T-helper 17 cell (primary cell): ENCODE measurements at regions not wholly inside any gene's neighbourhood (a gene's known extent, or its start where the extent isn't known, plus 50 kb on each side); places are given as distances from the start of the nearest gene placed in this dataset.
"Not testable (repeated sequence)": the region's sequence is repeated elsewhere in the genome, so short reads cannot be mapped to it uniquely, and the experiment has no call there.

Experiments
- ATAC-seq: fragments of 150-1000 bp; cut with Tn5 transposase; 2 replicates; pipeline ENCODE4 v1.10.0; 2021; ENCODE audit warnings: mild to moderate bottlenecking, moderate library complexity
- DNase-seq, 3 donors: peaks; one replicate each; pipeline versions ENCODE4 v3.0.0 to v3.0.0-alpha.2; 2020 to 2021
- H3K9me3 ChIP-seq: one replicate; pipeline ENCODE4 v1.7.0; 2013; ENCODE audit warnings: low read length, mild to moderate bottlenecking; ENCODE audit not compliant: control insufficient read depth, poor library complexity, severe bottlenecking
- H3K27ac Mint-ChIP-seq: one replicate; pipeline ENCODE4 v1.8.0; 2022; ENCODE audit warnings: mild to moderate bottlenecking, moderate library complexity, mixed read lengths
- H3K27me3 Mint-ChIP-seq: one replicate; pipeline ENCODE4 v1.8.0; 2022; ENCODE audit warnings: mixed read lengths
- H3K36me3 Mint-ChIP-seq: one replicate; pipeline ENCODE4 v1.8.0; 2022; ENCODE audit warnings: low read depth, mixed read lengths
- H3K4me1 Mint-ChIP-seq: one replicate; pipeline ENCODE4 v1.8.0; 2022; ENCODE audit warnings: mild to moderate bottlenecking, mixed read lengths
- H3K4me3 Mint-ChIP-seq: one replicate; pipeline ENCODE4 v1.8.0; 2022; ENCODE audit warnings: mild to moderate bottlenecking, moderate library complexity, mixed read lengths

DNA sequence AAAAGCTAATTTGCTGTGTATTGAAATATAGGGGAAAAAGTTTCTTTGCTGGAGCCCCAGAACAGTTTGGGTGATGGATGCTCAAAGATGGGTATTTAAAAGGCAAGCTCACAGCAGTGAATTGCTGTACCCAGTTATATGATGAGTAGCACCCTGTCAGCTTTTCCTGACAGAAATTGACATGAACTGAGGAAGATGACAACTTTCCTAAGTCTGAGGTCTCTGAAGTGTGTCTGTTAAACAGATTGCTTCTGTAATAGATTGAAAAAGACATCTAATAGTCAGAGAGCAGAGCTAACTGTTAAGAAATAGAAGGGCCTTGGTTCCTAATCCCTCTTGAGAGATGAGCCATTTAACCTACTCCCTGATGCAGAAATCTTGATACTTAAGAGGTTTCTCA lies 1278.0 kb upstream of the ALCAM start:
- Mint-ChIP-seq H3K4me1 (no peaks in the 10 kb centered on the region), H3K4me3 (no peak overlapping the region), H3K36me3 (no peaks in the 10 kb centered on the region), H3K27ac (no peak overlapping the region), H3K27me3 (no peaks in the 10 kb centered on the region)
- no peak for DNase-seq
- no peak for ATAC-seq
- no peaks in the 10 kb centered on the region for H3K9me3 ChIP-seq

DNA sequence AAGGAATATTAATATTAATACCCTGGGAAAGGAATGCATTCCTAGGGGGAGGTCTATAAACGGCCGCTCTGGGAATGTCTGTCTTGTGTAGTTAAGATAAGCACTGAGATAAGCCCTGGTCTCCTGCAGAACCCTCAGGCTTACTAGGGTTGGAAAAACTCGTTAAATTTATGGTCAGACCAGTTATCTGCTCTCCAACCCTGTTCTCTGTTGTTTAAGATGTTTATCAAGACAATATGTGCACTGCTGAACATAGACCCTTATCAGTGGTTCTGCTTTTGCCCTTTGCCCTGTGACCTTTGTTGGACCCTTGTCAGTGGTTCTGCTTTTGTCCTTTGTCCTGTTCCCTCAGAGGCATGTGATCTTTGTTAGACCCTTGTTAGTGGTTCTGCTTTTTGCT lies 1276.7 kb upstream of the ALCAM start:
- H3K4me1 Mint-ChIP-seq, H3K4me3 Mint-ChIP-seq, H3K9me3 ChIP-seq, DNase-seq, ATAC-seq, H3K27ac Mint-ChIP-seq, H3K27me3 Mint-ChIP-seq, H3K36me3 Mint-ChIP-seq: not testable (repeated sequence)

- no peaks in the 10 kb centered on the region for H3K9me3 ChIP-seq
- Mint-ChIP-seq H3K4me1 (no peaks in the 10 kb centered on the region), H3K36me3 (no peaks in the 10 kb centered on the region), H3K27me3 (peaks cover 12% of the 10 kb centered on the region), H3K4me3 (no peak overlapping the region), H3K27ac (no peak overlapping the region)
- ATAC-seq, result no peak
- no peak for DNase-seq
These were observed 1265.0 kb upstream of the ALCAM start for GRCh38 chr3:104101736-104102135.

DNA sequence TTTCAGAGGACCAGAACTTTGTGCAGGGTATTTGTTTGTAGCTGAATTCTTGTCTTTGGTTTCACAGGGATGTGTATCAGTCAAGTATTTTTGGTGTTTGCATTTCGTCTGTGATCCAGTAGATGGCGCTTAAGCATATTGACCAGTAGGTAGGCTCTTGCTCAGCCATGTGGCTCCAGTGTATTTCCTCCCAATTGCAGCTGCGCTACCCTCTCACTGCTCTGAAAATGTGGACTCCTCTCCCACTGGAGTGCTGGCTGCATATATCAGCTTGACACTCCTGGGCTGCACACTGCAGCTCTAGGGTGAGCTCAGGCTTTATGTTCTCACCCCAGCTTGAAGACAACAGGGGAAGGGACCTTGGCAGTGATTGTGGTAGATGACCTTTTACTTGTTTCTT lies 1264.3 kb upstream of the ALCAM start:
- Mint-ChIP-seq H3K27me3 (peaks cover 12% of the 10 kb centered on the region), H3K4me3 (no peak overlapping the region), H3K36me3 (no peaks in the 10 kb centered on the region), H3K27ac (no peak overlapping the region), H3K4me1 (no peaks in the 10 kb centered on the region)
- DNase-seq (no peak), ATAC-seq (no peak)
- no peaks in the 10 kb centered on the region for H3K9me3 ChIP-seq

- peaks cover 12% of the 10 kb centered on the region for H3K27me3 Mint-ChIP-seq
- no peaks in the 10 kb centered on the region for H3K9me3 ChIP-seq
- no peaks in the 10 kb centered on the region for H3K36me3 Mint-ChIP-seq
- ATAC-seq (no peak), DNase-seq (no peak)
- no peak overlapping the region for H3K4me3 Mint-ChIP-seq
- H3K27ac Mint-ChIP-seq, result no peak overlapping the region
- H3K4me1 Mint-ChIP-seq, result no peaks in the 10 kb centered on the region
These were observed 1260.4 kb upstream of the ALCAM start for GRCh38 chr3:104106276-104106675.

- no peaks in the 10 kb centered on the region for H3K9me3 ChIP-seq
- no peak for ATAC-seq
- no peak overlapping the region for H3K27ac Mint-ChIP-seq
- H3K4me1 Mint-ChIP-seq, result no peaks in the 10 kb centered on the region
- H3K4me3 Mint-ChIP-seq, result no peak overlapping the region
- no peak for DNase-seq
- no peaks in the 10 kb centered on the region for H3K27me3 Mint-ChIP-seq
- H3K36me3 Mint-ChIP-seq, result no peaks in the 10 kb centered on the region
These were observed 1258.2 kb upstream of the ALCAM start for GRCh38 chr3:104108522-104108921.

GRCh38 chr3:104126463-104126862 lies 1240.2 kb upstream of the ALCAM start:
- DNase-seq (no peak), ATAC-seq (no peak)
- Mint-ChIP-seq H3K36me3 (no peaks in the 10 kb centered on the region), H3K27ac (no peak overlapping the region), H3K4me1 (no peaks in the 10 kb centered on the region), H3K27me3 (no peaks in the 10 kb centered on the region), H3K4me3 (no peak overlapping the region)
- H3K9me3 ChIP-seq, result no peaks in the 10 kb centered on the region

DNA sequence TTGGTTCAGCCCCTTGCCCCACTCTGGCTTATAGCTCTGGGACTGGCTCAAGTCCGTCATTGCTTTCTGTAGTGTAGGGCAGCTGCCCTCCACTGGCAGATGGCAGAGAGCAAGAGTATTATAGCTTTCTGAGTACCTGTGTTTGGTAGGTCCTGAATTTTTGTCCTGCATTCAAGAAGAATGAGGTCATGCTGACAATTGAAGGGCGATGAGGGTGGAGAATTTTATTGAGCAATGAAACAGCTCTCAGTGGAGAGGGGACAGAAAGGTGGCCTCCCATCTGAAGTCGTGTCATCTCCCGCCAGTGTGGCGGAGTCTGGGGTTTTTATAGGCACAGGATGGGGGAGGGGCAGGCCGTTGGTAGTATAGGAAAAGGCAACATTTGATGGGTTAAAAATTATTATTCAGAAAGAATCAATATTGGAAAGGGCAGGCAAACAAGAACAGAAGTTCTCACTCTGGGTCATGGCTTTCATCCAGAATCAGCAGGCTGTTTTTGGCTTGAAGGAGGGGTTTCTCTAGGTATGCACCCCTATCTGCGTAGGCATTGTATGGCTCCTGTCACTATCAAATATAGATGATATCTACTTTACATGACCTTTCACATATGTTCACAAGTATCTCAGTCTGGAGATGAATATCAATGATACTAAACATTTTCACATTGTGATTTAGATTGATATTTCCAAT lies 1239.7 kb upstream of the ALCAM start:
- H3K27ac Mint-ChIP-seq, result no peak overlapping the region

DNA sequence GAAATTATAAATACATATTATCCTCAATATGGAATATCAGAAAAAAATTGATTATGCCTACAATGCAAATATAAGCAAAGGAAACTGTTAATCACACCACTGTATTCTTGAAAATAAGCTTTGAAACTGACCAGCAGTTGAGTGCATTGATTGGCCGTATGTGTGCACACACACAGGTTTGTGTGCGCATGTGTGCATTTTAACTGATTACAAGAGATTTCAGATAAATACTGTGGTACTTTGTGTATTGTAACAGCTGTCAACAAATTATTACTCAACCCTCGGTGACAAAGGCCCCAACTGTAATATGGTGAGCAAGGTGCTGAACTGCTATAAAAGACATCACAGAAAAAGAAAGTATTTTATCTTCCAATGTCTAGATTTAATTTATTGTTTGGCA lies 1238.9 kb upstream of the ALCAM start:
- no peaks in the 10 kb centered on the region for H3K9me3 ChIP-seq
- no peak overlapping the region for H3K27ac Mint-ChIP-seq
- no peak overlapping the region for H3K4me3 Mint-ChIP-seq
- no peaks in the 10 kb centered on the region for H3K27me3 Mint-ChIP-seq
- H3K4me1 Mint-ChIP-seq, result no peaks in the 10 kb centered on the region
- DNase-seq (no peak), ATAC-seq (no peak)
- no peaks in the 10 kb centered on the region for H3K36me3 Mint-ChIP-seq

More for the DNA sequence above, 1239.7 kb upstream of the ALCAM start:
- ATAC-seq (no peak), DNase-seq (no peak)
- no peaks in the 10 kb centered on the region for H3K9me3 ChIP-seq
- no peak overlapping the region for H3K4me3 Mint-ChIP-seq
- H3K4me1 Mint-ChIP-seq, result no peaks in the 10 kb centered on the region
- no peaks in the 10 kb centered on the region for H3K36me3 Mint-ChIP-seq
- no peaks in the 10 kb centered on the region for H3K27me3 Mint-ChIP-seq

DNA sequence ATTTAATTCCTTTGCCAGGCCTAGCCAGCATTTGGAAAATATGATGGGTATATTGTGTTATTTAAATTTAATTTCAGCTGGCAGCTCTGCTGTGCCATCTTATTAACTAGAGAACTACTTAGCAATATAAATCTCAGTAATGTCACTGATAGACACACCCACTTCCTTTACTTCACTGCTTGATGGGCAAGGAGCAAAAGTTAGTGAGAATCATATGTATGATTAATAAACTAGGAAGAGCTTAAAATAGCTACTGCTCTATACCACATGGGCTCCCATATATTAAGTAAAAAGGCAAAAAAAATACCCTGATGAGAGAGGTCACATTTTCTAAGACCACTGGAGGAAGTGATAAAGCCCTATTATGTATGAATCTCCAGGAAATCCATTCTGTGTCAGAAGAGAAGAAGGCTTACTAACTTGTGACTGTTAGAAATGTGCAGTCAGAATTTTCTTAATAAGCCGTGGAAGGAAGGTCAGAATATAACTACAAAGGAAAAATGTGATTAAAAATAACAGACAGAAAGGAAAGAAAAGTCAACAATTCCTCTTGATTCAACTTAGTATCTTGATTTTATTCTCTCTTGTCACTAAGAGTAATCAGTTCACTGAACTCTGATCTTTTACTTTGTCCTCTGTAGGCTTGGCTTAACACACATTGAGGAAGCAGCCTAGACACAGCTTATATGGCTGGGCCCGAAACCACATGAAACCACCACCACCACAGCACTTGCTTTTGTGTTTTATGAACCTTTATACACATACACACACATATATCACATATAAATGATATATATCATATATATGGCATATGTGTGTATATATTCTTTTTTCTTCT lies 1233.9 kb upstream of the ALCAM start:
- no peak for ATAC-seq
- H3K9me3 ChIP-seq, result no peaks in the 10 kb centered on the region
- Mint-ChIP-seq H3K4me1 (no peaks in the 10 kb centered on the region), H3K27me3 (no peaks in the 10 kb centered on the region), H3K4me3 (no peak overlapping the region), H3K36me3 (no peaks in the 10 kb centered on the region), H3K27ac (no peak overlapping the region)
- no peak for DNase-seq

DNA sequence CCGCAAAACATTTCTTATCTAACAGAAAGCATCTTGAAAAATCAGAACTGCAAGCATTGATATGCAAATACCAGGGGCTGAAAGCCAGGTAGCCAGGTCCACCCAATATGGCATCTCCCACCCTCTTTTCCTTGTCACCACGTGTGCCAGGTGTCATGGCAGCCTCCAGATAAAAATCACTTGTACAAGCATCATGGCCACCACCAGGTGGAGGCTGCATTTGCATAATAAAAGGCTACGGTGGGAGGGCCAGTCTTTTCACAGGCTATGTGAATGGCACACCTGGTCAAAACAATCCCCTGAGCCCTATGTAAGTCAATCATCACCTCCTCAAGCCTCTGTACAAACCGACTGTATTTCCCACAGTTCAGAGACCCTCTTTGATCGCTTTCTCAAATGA lies 1233.1 kb upstream of the ALCAM start:
- DNase-seq (no peak), ATAC-seq (no peak)
- H3K4me1 Mint-ChIP-seq, result no peaks in the 10 kb centered on the region
- no peaks in the 10 kb centered on the region for H3K36me3 Mint-ChIP-seq
- H3K27ac Mint-ChIP-seq, result no peak overlapping the region
- no peaks in the 10 kb centered on the region for H3K27me3 Mint-ChIP-seq
- H3K9me3 ChIP-seq, result no peaks in the 10 kb centered on the region
- no peak overlapping the region for H3K4me3 Mint-ChIP-seq

DNA sequence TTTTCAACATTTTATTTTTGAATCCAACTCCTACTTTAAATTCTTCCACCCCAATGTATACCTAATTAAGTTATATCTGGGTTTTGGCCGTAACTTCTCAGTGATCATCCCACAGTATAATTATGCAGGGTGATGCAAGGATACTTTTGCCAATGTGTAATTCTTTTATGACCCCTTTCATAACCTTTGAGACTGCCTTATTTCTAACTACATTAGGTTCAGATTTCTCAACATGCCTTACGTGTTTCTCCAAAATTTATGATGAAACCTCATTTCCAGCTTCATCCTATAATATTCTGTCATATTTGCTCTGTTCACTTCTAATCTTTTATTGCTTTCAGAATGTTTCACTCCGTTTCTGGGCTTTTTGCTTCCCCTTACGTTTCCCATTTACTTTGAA lies 1229.6 kb upstream of the ALCAM start:
- Mint-ChIP-seq H3K4me1 (no peaks in the 10 kb centered on the region), H3K27me3 (no peaks in the 10 kb centered on the region), H3K36me3 (no peaks in the 10 kb centered on the region), H3K27ac (no peak overlapping the region), H3K4me3 (peak overlapping the region; percentile 28)
- ATAC-seq (no peak), DNase-seq (no peak)
- no peaks in the 10 kb centered on the region for H3K9me3 ChIP-seq

DNA sequence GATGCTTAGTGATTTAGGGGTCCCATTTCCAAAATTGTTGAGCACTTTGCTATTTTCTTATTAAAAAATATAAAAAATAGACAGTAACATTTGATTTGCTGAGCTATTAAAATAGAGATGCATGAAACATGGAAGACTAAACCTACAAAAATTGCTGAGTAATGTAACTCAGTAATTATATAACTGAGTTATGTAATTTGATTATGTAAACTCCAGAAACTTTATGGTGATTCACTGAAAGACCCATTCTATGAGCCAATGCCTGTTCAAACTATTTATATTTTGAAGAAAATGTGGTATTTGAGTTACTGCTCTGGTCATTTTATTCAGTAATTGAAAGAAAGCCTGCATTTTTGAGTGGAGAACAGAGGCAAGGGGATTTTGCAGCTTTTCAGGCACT lies 1221.5 kb upstream of the ALCAM start:
- Mint-ChIP-seq H3K4me3 (no peak overlapping the region), H3K27me3 (no peaks in the 10 kb centered on the region), H3K27ac (no peak overlapping the region), H3K36me3 (no peaks in the 10 kb centered on the region), H3K4me1 (no peaks in the 10 kb centered on the region)
- H3K9me3 ChIP-seq, result no peaks in the 10 kb centered on the region
- ATAC-seq (no peak), DNase-seq (no peak)

DNA sequence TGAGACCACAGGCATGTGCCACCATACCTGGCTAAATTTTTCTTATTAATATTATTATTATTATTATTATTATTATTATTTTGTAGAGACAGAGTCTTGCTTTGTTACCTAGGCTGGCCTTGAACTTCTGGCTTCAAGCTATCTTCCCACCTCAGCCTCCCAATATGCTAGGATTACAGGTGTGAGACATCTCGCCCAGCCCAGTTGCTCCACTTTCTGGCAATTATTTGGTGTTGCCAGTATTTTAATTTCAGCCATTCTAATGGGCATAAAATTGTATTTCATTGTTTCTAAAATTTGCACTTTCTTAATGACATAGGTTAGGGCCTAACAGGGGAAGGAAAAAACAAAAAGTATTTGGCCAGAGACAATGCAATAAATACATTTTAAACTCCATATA lies 1217.6 kb upstream of the ALCAM start:
- Mint-ChIP-seq H3K27ac (no peak overlapping the region), H3K27me3 (no peaks in the 10 kb centered on the region), H3K36me3 (no peaks in the 10 kb centered on the region), H3K4me1 (no peaks in the 10 kb centered on the region), H3K4me3 (no peak overlapping the region)
- DNase-seq, result no peak
- no peaks in the 10 kb centered on the region for H3K9me3 ChIP-seq
- ATAC-seq, result no peak
